Left lobe of liver (tissue), 2 donors: ENCODE measurements at regions not wholly inside any gene's neighbourhood (a gene's known extent, or its start where the extent isn't known, plus 50 kb on each side); places are given as distances from the start of the nearest gene placed in this dataset.
A peak's percentile ranks its signal among the peaks of the same experiment; 100 is the strongest.

Experiments used
- ATAC-seq: fragments of 200-7000 bp; cut with Tn5 transposase; one replicate; pipeline ENCODE4 v1.9.1; 2020; ENCODE audit warnings: mild to moderate bottlenecking, moderate library complexity
- DNase-seq: peaks from one replicate; pipeline ENCODE4 v3.0.0-alpha.2; 2020; ENCODE audit warnings: low spot score
- donor health status: DM: no; HTN: no; CAD: no; lungs with moderate emphysema.
- donor health status: DM: no; HTN: yes; CAD: no.

DNA sequence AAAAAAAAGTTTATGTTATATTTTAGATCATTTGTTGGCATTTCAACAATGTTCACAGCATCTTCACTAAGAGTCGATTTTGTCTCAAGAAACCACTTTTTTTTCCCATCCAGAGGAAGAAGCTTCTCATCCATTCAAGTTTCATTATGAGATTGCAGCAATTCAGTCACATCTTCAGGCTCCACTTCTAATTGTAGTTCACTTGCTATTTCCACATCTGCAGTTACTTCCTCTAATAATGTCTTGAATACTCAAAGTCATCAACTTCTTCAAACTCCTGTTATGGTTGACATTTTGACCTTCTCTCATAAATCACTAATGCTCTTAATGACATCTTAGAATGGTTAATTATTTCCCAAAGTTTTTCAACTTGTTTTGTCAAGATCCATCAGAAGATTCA is 61.3 kb upstream of the CHORDC1 start:
- no peak for DNase-seq
- no peak for ATAC-seq

DNA sequence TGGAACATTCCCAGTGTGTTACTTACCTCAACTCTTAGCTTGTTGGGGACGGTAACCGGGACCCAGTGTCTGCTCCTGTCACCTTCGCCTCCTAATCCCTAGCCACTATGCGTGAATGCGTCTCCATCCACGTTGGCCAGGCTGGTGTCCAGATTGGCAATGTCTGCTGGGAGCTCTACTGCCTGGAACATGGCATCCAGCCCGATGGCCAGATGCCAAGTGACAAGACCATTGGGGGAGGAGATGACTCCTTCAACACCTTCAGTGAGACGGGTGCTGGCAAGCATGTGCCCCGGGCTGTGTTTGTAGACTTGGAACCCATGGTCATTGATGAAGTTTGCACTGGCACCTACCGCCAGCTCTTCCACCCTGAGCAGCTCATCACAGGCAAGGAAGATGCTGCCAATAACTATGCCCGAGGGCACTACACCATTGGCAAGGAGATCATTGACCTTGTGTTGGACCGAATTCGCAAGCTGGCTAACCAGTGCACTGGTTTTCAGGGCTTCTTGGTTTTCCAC is 59.8 kb upstream of the CHORDC1 start:
- DNase-seq (peak; percentile 85), ATAC-seq (peak; percentile 85)

DNA sequence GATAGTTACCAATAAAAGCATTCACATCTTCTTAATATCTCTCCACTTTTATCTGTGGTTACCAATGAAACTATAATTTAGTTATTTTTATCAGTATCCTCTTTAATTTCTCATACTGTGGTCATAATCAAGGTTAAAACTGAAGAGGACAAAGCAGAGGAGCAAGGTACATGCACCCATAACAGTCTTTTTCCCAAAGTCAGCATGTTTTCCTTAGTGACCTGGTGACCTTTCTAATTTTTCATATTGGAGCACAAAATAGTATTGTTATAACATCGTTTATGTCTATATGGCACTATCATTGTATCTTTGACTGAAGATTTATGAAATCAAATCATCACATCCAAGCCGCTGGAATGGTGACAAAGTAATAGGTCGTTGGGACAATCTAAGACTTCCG is 51.5 kb upstream of the CHORDC1 start:
- ATAC-seq (no peak), DNase-seq (no peak)
